NCI-H1092 treated with DMSO at 0.1 percent for 48 hours (cell line): ENCODE measurements at regions not wholly inside any gene's neighbourhood (a gene's known extent, or its start where the extent isn't known, plus 50 kb on each side); places are given as distances from the start of the nearest gene placed in this dataset.

Experiments used
- DNase-seq: peaks from one replicate; lab custom pipeline; 2025; lab: John Stamatoyannopoulos, UW

DNA sequence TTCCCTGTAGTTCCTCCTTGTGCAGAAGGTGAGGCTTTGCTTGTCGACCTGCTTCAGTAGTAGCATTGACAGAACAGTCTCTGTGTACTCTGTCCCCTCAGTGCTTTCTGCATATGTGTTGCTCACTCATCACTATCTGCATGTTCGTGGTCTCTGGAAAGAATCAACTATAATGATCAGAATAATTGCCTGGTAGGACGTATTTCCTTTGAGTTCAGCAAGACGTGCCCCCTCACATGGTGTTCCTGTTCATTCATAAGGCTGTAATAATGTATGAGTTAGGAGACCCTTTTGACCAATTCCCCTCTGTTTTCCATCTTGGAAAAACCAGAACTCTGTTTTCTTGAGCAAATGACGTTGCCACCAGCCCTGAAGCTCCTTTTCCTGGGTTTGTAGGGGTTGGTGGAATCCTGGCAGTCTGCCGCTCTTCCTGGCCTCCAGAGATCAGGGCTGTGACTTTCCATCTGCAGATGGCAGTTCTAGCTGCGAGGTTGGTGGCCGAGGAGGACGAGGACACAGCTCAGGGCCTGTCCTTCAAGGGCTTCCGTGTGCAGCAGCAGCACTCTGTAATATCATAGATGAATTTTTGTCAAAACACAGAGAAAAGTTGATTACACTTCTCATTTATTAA is 61.9 kb downstream of the EXOSC2 start:
- DNase-seq: no peak

- DNase-seq: no peak
Measured at GRCh38 chr9:130756037-130756436, 62.5 kb downstream of the EXOSC2 start.

GRCh38 chr9:130756455-130757152 is 63.0 kb downstream of the EXOSC2 start:
- DNase-seq: no peak

DNA sequence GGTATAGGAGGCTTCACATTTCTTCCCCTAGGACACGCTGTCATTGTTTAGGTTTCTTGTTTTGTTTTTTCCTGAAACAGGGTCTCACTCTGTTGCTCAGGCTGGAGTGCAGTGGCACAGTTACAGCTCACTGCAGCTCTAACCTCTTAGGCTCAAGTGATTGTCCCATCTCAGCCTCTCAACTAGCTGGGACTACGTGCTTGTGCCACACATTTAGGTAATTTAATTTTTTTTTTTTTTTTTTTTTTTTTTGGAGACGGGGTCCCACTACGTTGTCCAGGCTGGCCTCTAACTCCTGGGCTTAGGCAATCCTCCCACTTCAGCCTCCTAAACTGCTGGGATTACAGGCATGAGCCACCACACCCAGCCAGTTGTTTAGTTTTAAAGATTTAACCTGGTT is 66.2 kb downstream of the EXOSC2 start:
- DNase-seq: no peak

DNA sequence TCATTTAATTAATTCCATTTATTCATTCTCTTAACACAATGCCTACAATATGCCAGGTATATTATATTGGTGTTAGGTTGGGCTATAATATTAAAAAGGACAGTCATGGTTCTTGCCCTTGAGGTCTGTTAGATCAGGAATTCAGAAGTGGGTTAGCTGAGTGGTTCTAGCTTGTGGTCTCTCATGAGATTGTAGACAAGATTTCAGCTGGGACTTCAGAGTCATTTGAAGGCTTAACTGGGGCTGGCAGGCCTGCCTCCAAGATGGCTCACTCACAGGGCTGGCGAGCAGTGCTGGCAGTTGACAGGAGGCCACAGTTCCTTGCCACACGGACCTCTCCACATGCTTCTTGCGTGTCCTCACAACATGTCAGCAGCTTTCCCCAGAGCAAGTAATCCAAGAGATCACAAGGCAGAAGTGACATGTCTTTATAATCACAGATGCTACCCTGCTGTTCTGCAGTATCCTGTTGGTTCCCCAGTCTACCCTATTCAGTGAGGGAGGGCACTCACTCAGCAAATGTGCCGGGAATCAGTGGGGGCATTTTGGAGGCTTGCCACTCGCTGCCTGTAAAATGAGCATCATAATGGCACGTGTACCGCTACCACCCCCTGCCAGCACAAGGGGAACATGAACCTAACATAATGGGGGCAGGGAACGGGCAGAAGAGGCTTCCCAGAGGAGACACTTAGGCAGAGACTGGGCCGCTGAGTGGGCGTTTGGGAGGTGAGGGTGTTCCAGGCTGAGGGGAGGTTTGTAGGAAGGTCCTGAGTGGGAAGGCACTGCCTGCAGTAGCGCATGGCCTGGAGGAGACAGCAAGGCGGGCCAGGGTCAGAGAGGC is 70.0 kb downstream of the EXOSC2 start:
- peak; percentile 55 for DNase-seq

GRCh38 chr9:130765137-130766020 is 69.7 kb upstream of the ABL1 start:
- DNase-seq: no peak

GRCh38 chr9:130766021-130766926 is 68.8 kb upstream of the ABL1 start:
- DNase-seq: no peak

GRCh38 chr9:130766927-130767307 is 68.1 kb upstream of the ABL1 start:
- no peak for DNase-seq

DNA sequence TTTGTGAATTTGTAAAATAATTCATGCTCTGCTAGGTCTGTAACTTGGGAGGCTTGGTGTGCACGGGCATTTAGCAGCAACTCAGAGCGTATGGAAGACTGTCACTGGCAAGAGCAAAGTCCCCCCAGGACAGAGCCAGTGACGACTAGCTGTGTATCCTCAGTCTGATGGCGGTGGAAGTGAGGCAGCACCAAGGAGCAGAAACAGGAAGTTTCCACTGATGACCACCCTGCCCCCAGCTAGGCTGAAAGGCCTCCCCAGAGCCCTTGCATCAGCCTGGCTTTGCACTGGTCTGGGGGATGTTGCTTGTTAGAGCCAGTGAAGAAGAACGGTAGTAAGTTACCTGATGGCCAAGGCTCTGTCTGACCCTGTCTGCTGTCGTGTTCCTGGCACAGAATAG is 66.8 kb upstream of the ABL1 start:
- DNase-seq: no peak

DNA sequence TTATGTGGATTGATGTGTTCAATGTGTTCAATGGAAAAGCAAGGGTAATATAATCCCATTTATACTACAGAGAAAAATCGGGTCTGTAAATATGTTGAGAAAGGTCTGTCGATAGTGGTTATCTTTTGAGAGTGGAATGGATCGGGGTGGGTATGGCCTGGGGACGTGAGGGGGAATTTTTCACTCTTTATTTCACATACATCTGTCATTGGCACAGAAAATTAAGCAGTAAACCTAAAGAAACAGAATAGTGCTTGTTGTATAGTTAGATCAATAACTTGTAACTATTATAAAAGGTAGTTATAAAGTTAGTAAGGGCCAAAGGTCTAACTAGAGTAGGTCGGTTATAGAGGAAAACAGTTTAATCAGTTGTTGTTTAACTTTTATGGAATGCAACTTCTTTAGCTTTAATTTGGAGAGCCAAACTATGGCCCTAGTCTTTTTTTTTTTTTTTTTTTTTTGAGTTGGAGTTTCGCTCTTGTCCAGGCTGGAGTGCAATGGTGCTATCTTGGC is 66.1 kb upstream of the ABL1 start:
- DNase-seq: no peak

DNA sequence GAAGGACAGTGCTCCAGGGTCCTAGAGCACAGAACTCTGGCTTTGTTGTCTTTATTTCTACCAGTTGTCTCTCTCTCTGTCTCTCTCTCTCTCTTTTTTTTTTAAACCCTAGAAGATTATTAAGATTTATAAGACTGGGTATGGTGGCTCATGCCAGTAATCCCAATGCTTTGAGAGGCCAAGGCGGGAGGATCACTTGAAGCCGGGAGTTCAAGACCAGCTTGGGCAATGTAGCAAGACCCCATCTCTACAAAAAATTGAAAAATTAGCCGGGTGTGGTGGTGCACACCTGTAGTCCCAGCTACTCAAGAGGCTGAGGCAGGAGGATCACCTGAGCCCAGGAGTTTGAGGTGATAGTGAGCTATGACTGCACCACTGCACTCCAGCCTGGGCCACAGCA is 65.0 kb upstream of the ABL1 start:
- DNase-seq: no peak

DNA sequence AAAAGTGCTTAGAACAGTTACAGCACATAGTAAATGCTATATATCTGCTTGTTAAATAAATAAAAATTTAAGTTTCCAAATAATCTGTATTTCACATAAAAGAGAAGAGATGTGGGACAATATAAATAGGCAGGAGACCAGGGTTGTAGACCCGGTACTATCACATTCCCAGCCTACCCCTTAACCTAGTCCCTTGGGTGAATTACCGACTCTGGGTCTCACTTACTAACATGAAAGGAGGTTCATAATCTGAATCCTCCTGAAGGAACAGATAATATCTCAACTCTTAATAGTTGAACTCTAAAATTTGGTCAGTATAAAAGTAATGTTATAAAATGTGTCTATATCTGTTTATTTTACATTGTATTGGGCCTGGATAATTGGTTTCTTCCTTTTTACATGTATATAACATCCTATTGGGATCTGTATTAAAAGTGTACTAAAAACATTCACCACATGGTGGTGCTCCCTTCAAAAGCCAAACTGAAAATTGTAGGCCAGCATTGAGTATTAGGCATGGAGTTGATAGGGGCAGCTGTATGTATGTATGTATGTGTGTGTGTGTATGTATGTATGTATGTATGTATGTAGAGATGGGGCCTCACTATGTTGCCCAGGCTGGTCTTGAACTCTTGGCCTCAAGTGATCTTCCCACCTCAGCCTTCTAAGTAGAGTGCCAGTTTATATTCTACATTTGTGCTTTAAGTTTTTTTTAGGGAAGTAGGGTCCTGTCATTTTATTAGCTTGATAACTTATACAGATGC is 64.2 kb upstream of the ABL1 start:
- peak; percentile 58 for DNase-seq

GRCh38 chr9:130772185-130772584 is 62.9 kb upstream of the ABL1 start:
- DNase-seq: no peak

DNA sequence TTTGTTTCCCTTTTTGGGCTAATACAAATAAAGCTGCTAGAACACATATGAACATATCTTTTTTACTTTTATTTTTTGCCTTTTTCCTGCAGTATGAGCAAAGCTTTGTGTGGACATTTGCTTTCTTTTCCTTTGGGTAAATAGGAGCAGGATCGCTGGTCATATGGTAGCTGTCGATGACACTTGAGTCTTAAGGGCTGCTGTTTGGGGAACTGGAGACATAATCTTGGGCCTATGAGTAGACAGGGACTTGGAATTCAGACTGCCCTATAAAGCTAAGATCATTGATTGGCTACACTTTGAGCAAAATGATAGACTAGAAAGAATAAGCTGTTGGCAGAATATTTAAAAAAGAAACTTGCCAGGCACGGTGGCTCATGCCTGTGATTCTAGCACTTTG is 60.9 kb upstream of the ABL1 start:
- no peak for DNase-seq

- DNase-seq: no peak
Measured at GRCh38 chr9:130775336-130775991, 59.6 kb upstream of the ABL1 start.

- DNase-seq: no peak
Measured at GRCh38 chr9:130779153-130779855, 55.8 kb upstream of the ABL1 start.

GRCh38 chr9:130780415-130780814 is 54.6 kb upstream of the ABL1 start:
- DNase-seq: no peak

DNA sequence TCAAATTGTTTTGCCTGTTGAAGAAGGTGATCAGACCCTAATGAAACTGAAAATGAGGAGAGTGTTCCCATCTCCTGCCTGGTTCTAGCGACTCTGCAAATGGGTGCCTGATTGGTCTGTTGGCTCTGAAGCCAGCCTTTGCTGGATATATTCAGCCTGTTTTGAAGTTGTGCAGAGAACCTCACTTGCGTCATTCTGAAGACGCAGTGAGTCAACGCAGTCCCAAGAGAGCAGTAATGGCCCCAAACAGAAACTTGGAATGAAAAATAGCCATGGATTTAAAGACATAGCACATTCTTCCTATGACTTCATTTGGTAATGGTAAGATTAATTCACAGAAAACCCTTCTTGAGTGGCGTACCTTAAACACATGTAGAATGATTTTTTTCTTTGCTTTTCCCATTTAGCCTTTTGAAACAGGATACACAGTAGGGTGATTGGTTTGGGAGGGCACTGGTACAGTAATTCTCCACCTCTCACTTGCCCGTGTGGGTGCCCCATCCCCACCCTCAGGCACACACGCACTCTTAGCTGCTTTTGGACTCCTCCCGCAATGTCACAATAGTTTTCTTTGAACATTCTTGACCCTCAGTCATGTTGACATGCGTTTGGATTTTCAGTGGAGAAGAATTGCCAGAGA is 54.1 kb upstream of the ABL1 start:
- DNase-seq: no peak
